ENCODE measurements at regions not wholly inside any gene's neighbourhood (a gene's known extent, or its start where the extent isn't known, plus 50 kb on each side); places are given as distances from the start of the nearest gene placed in this dataset.

GRCh38 chr17:53314521-53314920 is 508.2 kb upstream of the KIF2B start:
- H3K36me3 Mint-ChIP-seq (ENCODE audit: insufficient read depth, unreplicated experiment) = no peaks in the 10 kb centered on the region
- no peaks in the 10 kb centered on the region for H3K27me3 ChIP-seq (replicated peaks; ENCODE audit: control insufficient read depth, insufficient read depth, low read length)
- no peak overlapping the region for H3K4me3 Mint-ChIP-seq (ENCODE audit: unreplicated experiment)
- no peaks in the 10 kb centered on the region for H3K4me1 Mint-ChIP-seq (ENCODE audit: low read depth, unreplicated experiment)
- no TSS peak for BruUV-seq (replicated peaks)
- TF ChIP-seq CTCF (IDR thresholded peaks at IDR 0.05; ENCODE audit: insufficient read depth in 1 of 2, low read depth in 1 of 2, low read length in 1 of 2, severe bottlenecking in 1 of 2, unreplicated experiment in 1 of 2) = no peak
- POLR2A ChIA-PET = no interaction called here
- H3K36me3 ChIP-seq (ENCODE audit: control insufficient read depth, insufficient read depth, low read length) = no peaks in the 10 kb centered on the region
- H3K4me3 ChIP-seq (ENCODE audit: low read depth, low read length) = no peak overlapping the region
- intact Hi-C loops (cut with micrococcal nuclease; ENCODE audit: unreplicated experiment) = no loop called here
- no peak overlapping the region for H3K27ac Mint-ChIP-seq (ENCODE audit: unreplicated experiment)
- no peaks in the 10 kb centered on the region for H3K9me3 Mint-ChIP-seq (ENCODE audit: unreplicated experiment)
- no peaks in the 10 kb centered on the region for H3K27me3 Mint-ChIP-seq (ENCODE audit: insufficient read depth, unreplicated experiment)
- H3K4me1 ChIP-seq = no peaks in the 10 kb centered on the region
- H3K9me3 ChIP-seq = 0 out of 2 replicates have a peak, but pooled peaks cover 4% of the 10 kb centered on the region
- DNase-seq = no peak
- CTCF ChIA-PET = no interaction called here

DNA sequence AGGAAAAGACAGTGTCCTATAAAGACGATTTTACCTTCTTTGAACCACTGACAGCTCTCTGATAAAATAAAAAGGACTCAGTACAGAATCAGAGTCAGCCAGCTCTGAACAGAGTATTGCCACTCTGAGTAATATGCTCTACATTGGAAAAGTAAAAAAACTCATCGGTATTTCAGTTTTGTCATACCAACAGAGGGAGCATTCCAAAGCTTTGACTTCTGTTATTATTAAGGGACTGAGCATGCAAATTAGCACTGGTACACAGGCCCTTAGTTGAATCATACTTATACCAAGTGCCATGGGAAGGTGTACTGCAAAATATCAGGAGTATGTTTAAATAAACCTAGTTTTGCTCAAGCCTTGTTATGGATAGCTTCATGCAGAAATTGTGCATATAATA is 509.0 kb upstream of the KIF2B start:
- no peak overlapping the region for H3K4me3 ChIP-seq (ENCODE audit: low read depth, low read length)
- H3K27me3 ChIP-seq (replicated peaks; ENCODE audit: control insufficient read depth, insufficient read depth, low read length) = no peaks in the 10 kb centered on the region
- DNase-seq = no peak
- Mint-ChIP-seq H3K4me3 (ENCODE audit: unreplicated experiment) (no peak overlapping the region), H3K27me3 (ENCODE audit: insufficient read depth, unreplicated experiment) (no peaks in the 10 kb centered on the region), H3K36me3 (ENCODE audit: insufficient read depth, unreplicated experiment) (no peaks in the 10 kb centered on the region), H3K9me3 (ENCODE audit: unreplicated experiment) (peaks cover 5% of the 10 kb centered on the region), H3K27ac (ENCODE audit: unreplicated experiment) (no peak overlapping the region), H3K4me1 (ENCODE audit: low read depth, unreplicated experiment) (no peaks in the 10 kb centered on the region)
- ChIA-PET CTCF (no interaction called here), POLR2A (no interaction called here)
- H3K36me3 ChIP-seq (ENCODE audit: control insufficient read depth, insufficient read depth, low read length) = no peaks in the 10 kb centered on the region
- TF ChIP-seq CTCF (IDR thresholded peaks at IDR 0.05; ENCODE audit: insufficient read depth in 1 of 2, low read depth in 1 of 2, low read length in 1 of 2, severe bottlenecking in 1 of 2, unreplicated experiment in 1 of 2) = no peak
- BruUV-seq (replicated peaks) = no TSS peak
- H3K9me3 ChIP-seq = 0 out of 2 replicates have a peak, but pooled peaks cover 4% of the 10 kb centered on the region
- intact Hi-C loops (cut with micrococcal nuclease; ENCODE audit: unreplicated experiment) = no loop called here
- H3K4me1 ChIP-seq = no peaks in the 10 kb centered on the region

GRCh38 chr17:53278466-53278865 is 544.3 kb upstream of the KIF2B start:
- no TSS peak for BruUV-seq (replicated peaks)
- TF ChIP-seq CTCF (IDR thresholded peaks at IDR 0.05; ENCODE audit: insufficient read depth in 1 of 2, low read depth in 1 of 2, low read length in 1 of 2, severe bottlenecking in 1 of 2, unreplicated experiment in 1 of 2) = no peak
- DNase-seq = no peak
- 0 out of 2 replicates have a peak, but pooled peaks cover 5% of the 10 kb centered on the region for H3K4me1 ChIP-seq
- intact Hi-C loops (cut with micrococcal nuclease; ENCODE audit: unreplicated experiment) = no loop called here
- no peak overlapping the region for H3K4me3 ChIP-seq (ENCODE audit: low read depth, low read length)
- no peaks in the 10 kb centered on the region for H3K36me3 ChIP-seq (ENCODE audit: control insufficient read depth, insufficient read depth, low read length)
- peaks cover 7% of the 10 kb centered on the region for H3K4me1 Mint-ChIP-seq (ENCODE audit: low read depth, unreplicated experiment)
- ChIA-PET CTCF (no interaction called here), POLR2A (no interaction called here)
- no peak overlapping the region for H3K4me3 Mint-ChIP-seq (ENCODE audit: unreplicated experiment)
- H3K9me3 ChIP-seq = no peaks in the 10 kb centered on the region
- no peaks in the 10 kb centered on the region for H3K9me3 Mint-ChIP-seq (ENCODE audit: unreplicated experiment)
- peaks cover 5% of the 10 kb centered on the region for H3K27me3 Mint-ChIP-seq (ENCODE audit: insufficient read depth, unreplicated experiment)
- no peak overlapping the region for H3K27ac Mint-ChIP-seq (ENCODE audit: unreplicated experiment)
- no peaks in the 10 kb centered on the region for H3K36me3 Mint-ChIP-seq (ENCODE audit: insufficient read depth, unreplicated experiment)
- no peaks in the 10 kb centered on the region for H3K27me3 ChIP-seq (replicated peaks; ENCODE audit: control insufficient read depth, insufficient read depth, low read length)

Data from Caco-2 (cell line).